ENCODE measurements at regions not wholly inside any gene's neighbourhood (a gene's known extent, or its start where the extent isn't known, plus 50 kb on each side); places are given as distances from the start of the nearest gene placed in this dataset.

GRCh38 chr1:199170711-199171110, 531.9 kb downstream of the PTPRC start:
- DNase-seq = no peak

DNA sequence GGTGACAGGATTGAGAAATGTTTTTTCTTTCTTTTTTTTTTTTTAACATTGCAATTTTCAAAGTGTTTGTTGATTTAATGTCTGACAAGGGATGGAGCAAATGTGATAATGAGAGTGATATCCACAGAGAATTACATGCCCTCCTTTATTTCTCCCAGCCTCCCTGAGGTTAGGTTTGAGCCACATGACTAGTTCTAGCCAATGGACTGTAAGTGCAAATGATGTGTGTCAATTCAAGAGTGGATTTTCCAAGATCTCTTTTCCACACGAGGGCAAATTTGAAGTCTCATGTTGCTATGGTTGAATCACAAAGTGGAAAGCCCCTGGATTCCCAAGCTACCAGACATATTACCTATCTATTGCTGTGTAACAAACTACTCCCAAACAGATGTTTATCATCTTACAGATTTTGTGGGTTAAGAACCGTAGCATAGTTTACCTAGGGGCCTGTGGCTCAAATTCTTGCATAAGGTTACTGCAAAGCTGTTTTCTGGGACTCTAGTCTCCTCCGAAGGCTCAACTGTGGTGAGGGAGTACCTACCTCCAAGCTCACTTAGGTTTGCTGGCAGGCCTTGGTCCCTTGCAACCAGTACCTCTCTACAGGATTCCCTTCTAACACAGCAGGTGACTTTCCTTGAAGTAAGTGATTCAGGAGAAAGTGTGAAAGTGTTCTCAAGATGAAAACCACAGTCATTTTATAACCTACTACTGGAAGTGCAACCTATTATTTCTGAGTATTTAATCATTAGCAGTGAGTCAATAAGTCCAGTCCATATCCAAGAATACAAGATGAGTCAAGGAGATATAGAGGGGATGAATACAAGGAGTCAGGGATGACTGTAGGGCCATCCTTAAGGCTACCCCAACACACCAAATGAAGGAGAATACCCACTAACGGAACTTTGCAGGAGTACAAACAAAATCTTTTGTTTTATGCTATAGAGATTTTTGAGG, 533.6 kb downstream of the PTPRC start:
- no peak for DNase-seq

- DNase-seq = no peak
Measured at GRCh38 chr1:199173356-199173755, 534.5 kb downstream of the PTPRC start.

GRCh38 chr1:199174336-199174735, 535.5 kb downstream of the PTPRC start:
- DNase-seq = no peak

GRCh38 chr1:199176713-199177112, 537.9 kb downstream of the PTPRC start:
- no peak for DNase-seq

DNA sequence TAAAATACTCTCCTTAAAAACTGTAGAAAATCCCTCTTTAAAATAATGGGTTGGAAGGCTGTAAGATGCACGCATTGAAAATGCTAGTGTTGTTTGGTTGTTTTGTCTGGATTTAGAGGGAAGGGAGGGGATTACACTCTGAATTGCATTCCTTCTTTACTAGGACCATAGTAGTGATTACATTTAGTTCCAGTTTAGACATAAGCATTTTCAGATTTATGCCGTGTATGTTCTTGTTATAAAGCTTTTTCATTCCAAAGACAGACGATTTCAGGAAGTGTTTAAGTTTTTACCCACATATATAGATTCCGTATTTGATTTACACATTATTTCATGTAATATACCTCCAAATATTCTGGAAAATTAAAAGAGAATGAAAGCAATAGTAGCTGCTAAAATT, 538.4 kb downstream of the PTPRC start:
- no peak for DNase-seq

DNA sequence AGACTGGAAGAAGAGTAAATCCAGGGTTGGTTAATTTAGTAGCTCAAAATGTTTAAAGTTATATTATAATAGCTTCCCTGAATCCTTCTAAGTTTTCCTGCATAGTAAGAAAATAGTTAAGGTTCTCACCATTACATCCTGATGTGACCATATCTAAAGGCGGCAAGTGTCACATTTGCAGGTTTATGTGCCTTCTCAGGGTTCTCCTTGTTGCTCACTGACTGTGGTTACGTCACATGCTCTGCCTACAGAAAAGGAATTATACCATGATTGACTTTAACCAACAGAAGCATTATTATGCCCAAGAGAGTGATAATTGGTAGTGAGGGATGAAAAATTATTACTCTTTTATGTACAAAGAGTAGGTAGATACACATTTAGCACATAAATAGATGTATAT, 539.8 kb downstream of the PTPRC start:
- DNase-seq = no peak

DNA sequence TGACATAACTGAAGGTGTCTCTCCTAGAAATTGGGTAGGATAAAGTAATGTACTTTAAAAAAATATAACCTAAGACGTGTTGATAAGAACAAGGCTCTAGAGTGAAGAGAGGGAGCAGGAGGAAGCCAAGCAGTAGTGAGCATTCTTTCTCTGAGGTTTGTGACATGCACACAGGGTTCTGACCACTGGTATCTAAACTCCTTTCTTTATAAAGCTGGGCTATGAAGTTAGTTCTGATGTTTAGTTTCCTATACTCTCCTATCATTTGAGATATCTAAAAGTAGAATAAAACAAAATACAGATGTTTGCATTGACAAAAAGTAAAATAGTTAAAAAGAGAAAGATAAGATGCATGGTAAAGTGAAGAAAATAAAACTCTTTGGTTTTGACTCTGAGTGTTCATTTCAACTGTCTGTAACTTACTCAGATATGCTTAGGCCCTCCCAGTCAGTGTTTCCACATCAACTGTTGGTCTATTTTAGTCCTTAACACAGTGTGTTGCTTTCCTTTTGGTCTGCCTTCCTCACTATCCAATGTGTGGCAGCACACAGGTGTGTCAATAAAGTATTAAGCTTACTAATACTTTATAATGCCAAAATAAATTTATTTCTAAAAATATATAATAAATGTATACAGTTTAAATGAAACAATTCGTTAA, 543.5 kb downstream of the PTPRC start:
- DNase-seq = no peak

DNA sequence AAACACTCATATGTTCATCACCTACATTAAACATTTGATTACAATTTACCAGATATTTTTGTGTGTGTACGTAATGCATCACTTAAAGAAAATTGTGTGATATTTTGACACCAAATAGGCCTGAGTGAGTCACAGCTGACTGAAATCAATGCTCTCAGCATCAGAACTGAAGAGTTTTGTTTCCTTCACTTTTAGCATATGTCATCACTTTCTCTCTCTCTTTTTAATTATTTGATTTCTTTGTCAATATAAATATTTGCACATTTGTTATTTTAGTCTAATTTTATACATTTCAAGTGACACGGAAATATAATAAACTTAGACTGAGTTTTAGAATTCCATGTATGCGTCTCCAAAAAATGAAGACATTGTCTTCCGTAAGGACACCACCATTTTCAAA, 545.3 kb downstream of the PTPRC start:
- no peak for DNase-seq

DNA sequence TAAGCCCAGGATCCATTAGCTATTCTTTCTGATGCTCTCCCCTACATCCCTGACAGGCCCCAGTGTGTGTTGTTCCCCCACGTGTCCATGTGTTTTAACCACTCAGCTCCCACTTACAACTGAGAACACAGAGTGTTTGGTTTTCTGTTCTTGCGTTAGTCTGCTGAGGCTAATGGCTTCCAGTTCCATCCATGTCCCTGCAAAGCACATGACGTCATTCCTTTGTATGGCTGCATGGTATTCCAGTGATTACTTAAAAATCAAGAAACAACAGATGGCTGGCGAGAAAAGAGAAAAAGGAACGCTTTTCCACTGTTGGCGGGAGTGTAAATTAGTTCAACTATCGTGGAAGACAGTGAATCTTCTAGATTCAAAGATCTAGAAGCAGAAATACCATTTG, 556.0 kb downstream of the PTPRC start:
- no peak for DNase-seq

DNA sequence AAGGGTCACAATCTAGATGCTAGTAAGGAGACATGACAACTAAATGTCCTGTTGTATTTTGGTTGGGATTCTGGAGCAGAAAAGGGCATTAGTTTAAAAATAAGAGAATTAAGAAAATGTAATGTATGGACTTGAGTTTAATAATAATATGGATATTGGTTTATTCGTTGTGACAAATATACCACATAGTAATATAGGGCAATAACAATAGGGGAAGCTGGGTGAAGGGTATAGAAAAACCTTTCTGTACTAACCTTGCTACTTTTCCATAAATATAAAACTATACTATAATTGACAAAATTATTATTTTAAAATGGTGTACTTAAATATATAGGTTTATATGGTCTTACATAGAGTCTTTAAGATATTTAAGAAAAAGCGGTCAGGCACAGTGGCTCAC, 558.9 kb downstream of the PTPRC start:
- no peak for DNase-seq

DNA sequence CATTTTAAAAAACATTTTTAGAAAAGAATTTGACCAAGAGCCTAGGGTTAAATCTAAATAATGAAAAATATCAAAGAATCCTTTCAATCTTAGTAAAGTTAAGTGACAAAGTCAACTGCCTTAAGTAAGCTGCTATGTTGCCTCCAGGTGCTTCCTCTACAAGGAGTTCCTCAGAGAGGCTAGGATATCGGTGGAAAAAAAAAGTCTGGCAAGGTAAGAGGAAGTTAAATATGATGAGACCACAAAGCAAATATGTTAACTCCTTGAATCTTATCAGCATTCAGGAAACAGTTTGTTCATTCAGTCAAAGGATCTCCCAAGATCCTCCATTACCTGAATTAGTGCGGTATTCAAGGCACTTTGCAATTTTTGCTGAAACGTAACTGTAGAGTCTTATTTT, 563.5 kb downstream of the PTPRC start:
- DNase-seq = no peak

- DNase-seq = no peak
Measured at GRCh38 chr1:199204231-199204630, 565.4 kb downstream of the PTPRC start.

- DNase-seq = no peak
Measured at GRCh38 chr1:199205740-199206441, 567.1 kb downstream of the PTPRC start.

DNA sequence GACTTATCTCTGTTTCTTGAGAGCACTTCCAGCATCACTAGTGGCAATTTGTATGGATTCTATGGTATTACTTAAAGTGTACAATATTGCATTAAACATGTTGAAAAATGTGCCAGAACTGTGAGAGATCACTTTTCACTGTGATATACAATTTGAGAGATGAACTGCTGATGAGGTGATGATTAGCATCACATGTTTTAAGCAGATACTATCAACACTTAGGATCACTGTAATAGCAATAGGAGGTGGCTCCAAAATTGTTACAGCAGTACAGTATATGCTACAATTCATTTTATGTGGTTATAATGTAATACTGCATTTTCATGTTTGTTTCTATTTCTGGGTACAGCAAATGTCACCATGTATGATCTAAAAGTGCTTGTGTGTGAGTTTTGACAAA, 570.0 kb downstream of the PTPRC start:
- DNase-seq = no peak

DNA sequence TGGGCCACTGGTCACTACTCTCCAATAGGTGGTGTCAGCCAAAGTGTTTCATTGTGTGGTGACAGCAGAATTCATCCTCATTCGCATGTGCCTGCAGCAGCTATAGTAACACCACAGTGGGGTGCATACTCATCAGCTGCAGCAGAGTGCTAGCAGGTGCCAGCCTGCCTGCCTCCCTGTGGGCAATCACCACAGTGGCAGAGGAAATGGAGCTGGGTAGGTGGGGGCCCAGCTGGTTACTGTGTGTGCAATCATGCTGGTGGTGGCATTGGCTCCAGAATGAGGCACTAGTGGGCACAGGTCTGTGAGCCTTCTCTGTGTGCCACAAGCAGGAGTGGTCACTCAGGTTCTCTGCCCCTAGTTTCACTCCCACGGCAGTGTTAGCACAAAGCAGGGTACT, 579.2 kb downstream of the PTPRC start:
- no peak for DNase-seq

DNA sequence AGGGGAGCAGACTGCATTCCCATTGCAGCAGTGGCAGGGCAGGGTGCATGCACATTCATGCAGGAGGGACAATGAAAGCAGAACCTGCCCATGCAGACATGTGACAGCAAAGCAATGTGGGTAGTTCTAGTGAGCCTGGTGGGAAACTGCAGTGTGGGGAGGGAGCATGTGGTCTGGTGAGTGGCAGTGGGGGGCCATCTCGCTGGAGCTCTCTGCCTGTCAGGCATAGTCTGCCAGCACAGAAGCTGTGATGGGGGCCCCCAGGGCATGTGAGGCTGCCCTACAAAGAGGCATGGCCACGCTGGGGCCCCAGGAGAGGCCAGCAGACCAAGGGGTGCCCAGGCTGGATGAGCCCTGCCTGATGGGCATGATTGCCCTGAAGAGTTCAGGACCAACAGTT, 579.7 kb downstream of the PTPRC start:
- no peak for DNase-seq

- no peak for DNase-seq
Measured at GRCh38 chr1:199220031-199220430, 581.2 kb downstream of the PTPRC start.

DNA sequence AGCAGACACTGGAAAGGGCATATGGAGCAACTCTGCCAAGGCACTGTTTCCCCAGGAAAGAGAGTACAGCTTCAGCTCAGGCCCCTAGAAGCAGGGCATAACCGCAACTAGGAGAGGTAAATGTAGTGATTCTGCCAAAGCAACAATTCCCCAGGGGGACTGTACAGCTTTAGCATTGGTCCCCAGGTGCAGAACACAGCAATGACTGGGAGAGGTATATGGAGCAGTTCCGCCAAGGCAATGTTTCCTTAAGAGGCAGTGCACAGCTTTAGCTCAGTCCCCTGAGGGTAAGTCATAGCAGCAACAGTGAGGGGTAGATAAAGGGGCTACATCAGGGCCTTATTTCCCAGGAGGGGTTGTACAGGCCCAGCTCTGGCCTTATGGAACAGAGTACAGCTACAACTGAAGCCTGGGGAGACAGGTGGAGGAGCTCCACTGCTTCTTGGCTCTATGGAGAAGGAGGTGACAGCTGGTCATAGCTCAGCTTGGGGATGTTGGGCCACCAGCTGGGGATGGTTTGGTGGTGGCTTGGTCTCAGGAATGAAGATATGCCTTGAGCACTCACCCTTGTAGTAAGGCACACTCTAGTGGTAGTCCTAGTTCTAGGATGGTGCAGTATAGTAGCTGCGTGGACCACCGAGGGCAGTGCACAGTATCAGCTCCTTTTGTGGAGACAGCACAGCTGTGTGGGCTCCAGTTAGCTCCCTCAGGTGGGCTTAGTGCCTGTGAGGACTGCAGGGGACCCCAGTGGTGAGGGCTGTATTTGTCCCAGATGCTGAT, 582.7 kb downstream of the PTPRC start:
- no peak for DNase-seq

DNA sequence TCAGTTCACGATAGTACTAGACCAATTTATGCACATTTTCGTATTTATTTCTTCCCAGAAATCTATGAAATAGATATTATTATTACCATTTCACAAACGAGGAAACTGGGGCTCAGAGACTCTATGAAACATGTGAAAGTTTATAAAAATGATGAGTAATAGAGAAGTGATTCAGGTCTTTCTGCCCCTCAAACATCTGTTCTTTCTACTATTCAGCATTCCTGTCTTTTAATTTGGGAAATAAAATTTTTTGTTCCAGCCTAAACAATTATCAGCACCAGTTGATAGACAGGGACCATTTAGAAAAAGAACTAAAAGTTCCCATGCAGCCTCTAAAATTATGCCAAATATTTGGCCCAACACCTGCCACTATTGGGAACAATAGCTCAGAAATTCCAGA, 585.1 kb downstream of the PTPRC start:
- DNase-seq = no peak

DNA sequence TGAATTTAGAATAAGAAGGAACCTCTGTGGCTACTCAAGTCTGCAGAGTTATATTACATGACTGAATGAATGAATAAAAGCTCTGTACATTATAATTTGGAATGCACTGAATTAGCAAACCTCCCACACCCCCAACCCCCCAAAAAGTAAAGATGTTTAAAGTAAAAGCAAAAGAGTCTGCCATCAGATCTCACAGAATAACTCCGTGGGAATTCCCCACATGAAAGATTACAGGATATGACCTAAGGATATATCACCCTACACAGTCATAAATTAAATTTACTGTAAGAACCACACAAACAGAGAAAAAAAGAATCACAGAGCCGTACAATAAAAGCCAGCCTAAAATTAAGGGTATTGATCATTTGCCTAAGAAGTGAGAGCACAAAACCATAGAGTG, 587.3 kb downstream of the PTPRC start:
- DNase-seq = no peak

DNA sequence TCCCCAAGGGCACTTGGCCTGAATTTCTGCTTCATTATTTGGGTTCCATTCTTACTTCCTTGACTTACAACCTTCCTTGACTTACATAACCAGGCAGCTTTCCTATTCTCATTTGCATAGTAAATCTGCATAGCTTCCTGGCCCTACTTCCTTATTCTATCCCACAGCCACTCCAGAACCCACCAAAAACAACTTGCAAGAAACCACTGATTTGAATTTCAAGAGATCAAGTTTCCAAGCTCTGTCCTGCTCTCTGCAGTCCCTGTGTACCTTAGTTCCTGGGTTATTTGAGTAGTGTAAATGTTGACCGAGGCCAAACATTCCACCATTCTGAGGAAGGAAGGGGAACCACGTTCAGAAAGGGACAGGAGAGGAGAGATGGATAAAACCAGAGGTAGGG, 603.3 kb downstream of the PTPRC start:
- DNase-seq = no peak

GRCh38 chr1:199242601-199243000, 603.8 kb downstream of the PTPRC start:
- no peak for DNase-seq

Measured in retina (tissue), 1 donor.